PFSK-1 (cell line): ENCODE measurements at regions not wholly inside any gene's neighbourhood (a gene's known extent, or its start where the extent isn't known, plus 50 kb on each side); places are given as distances from the start of the nearest gene placed in this dataset.

ENCODE experiments used
- FOXP2 ChIP-seq: optimal IDR thresholded peaks from 2 replicates; pipeline ENCODE3; 2011; ENCODE audit warnings: borderline replicate concordance, control low read depth, inconsistent platforms; ENCODE audit not compliant: insufficient read depth; ENCODE audit errors: extremely low read length, extremely low read depth
- POLR2AphosphoS5 ChIP-seq: IDR thresholded peaks from 2 replicates; pipeline ENCODE4 v1.6.1; 2012; ENCODE audit warnings: low read depth, mild to moderate bottlenecking, control low read depth, low read length, moderate library complexity
- SIN3A ChIP-seq: IDR thresholded peaks from 2 replicates; pipeline ENCODE4 v1.6.1; 2012; ENCODE audit warnings: mild to moderate bottlenecking, low read length, moderate library complexity, borderline replicate concordance; ENCODE audit not compliant: insufficient read depth
- TAF1 ChIP-seq: IDR thresholded peaks from 2 replicates; pipeline ENCODE4 v1.6.1; 2012; ENCODE audit warnings: low read length, control low read depth, borderline replicate concordance; ENCODE audit not compliant: insufficient read depth
- TF ChIP-seq, protein P1 (sequence below), 2 experiments: IDR thresholded peaks; 2 replicates each; pipeline versions ENCODE4 v1.6.1 to v1.8.0; 2011 to 2012; ENCODE audit warnings: low read depth in 2 of 2, low read length in 2 of 2, control low read depth in 1 of 2, inconsistent platforms in 1 of 2, mild to moderate bottlenecking in 1 of 2, moderate library complexity in 1 of 2; ENCODE audit not compliant: insufficient read depth in 1 of 2

- no peak for TF ChIP-seq FOXP2
- no peak for TF ChIP-seq TAF1
- TF ChIP-seq, protein P1, sequence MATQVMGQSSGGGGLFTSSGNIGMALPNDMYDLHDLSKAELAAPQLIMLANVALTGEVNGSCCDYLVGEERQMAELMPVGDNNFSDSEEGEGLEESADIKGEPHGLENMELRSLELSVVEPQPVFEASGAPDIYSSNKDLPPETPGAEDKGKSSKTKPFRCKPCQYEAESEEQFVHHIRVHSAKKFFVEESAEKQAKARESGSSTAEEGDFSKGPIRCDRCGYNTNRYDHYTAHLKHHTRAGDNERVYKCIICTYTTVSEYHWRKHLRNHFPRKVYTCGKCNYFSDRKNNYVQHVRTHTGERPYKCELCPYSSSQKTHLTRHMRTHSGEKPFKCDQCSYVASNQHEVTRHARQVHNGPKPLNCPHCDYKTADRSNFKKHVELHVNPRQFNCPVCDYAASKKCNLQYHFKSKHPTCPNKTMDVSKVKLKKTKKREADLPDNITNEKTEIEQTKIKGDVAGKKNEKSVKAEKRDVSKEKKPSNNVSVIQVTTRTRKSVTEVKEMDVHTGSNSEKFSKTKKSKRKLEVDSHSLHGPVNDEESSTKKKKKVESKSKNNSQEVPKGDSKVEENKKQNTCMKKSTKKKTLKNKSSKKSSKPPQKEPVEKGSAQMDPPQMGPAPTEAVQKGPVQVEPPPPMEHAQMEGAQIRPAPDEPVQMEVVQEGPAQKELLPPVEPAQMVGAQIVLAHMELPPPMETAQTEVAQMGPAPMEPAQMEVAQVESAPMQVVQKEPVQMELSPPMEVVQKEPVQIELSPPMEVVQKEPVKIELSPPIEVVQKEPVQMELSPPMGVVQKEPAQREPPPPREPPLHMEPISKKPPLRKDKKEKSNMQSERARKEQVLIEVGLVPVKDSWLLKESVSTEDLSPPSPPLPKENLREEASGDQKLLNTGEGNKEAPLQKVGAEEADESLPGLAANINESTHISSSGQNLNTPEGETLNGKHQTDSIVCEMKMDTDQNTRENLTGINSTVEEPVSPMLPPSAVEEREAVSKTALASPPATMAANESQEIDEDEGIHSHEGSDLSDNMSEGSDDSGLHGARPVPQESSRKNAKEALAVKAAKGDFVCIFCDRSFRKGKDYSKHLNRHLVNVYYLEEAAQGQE (IDR thresholded peaks at IDR 0.05; ENCODE audit: insufficient read depth in 1 of 2, low read depth in 2 of 2, low read length in 2 of 2): no peak
- no peak for TF ChIP-seq POLR2AphosphoS5
- no peak for TF ChIP-seq SIN3A
Measured at GRCh38 chr2:215751911-215752272, 261.5 kb downstream of the MREG start.

DNA sequence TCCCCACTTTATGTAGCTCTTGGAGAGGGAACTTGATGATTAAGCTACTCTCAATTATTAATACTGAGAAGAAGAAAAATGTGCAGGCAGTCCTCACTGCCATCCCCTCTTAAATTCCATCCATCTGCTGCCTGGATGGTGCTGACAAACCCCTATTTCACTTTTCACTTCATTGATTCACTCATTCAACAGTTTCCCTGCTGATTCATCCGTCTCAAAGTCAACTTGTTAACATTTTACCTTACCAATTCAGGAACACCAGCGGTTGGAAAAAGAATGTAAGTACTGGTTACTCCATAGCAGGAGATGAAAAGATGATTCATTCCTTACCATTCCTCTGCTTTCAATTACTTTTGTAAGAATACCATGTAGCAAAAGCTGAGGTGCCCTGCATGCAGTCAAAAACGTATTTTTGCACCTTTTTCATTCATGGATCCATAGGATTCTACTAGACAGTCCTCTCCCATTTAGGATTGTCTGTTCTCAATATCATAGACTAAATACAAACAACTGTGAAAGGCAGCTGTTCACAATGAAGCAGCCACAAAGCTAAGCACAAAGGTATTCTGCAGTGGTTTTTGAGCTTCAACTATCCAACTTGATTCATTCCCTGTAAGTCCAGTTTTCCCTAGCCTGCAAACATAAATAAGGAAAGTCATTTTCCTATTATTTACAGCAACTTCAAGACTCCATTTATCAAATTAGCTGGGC lies 262.0 kb downstream of the MREG start:
- TF ChIP-seq, protein P1 (IDR thresholded peaks at IDR 0.05; ENCODE audit: insufficient read depth in 1 of 2, low read depth in 2 of 2, low read length in 2 of 2): no peak
- TF ChIP-seq TAF1 (no peak), POLR2AphosphoS5 (no peak), SIN3A (no peak), FOXP2 (no peak)

GRCh38 chr2:215750763-215751162 lies 262.6 kb downstream of the MREG start:
- TF ChIP-seq POLR2AphosphoS5: no peak
- no peak for TF ChIP-seq FOXP2

DNA sequence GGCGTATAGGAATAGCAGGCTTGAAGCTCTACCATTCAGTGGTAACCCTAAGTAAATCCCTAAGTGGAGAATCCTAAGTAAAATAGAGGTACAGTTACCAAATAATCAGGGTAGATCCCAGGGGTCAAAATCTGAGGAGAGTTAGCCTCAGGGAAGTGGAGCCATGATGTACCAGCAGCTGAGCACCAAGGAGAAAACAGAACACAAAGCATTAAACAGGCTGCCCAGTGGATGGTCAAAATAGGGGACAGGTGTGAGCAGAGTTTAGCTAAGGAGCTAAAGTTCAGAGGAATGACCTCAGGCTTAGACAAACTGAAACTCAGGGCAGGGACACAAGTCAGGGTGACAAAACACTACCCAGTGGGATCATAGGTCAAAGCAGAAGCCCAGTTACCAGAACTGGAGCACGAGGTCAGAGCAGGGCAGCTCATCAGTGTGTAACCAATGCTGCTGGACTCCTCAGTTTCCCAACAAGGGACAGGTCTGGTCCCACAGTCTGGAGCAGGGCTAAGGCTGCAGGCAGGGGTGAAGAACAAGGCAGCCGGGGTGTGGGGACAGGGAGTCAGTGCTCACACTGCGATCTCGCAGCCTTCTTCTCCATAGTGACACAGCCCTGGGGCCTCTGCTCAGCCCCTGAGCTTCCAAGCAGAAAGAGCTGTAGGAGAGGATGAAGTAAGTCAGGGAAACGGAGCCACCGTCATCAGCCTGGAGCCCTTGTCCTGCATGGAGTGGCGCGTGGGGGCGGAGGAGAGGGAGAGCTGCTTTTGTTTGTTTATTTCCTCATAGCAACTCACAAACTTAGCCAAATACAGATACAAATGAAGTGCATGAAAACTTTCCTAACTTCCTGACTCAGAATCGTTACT lies 264.0 kb downstream of the MREG start:
- TF ChIP-seq TAF1: no peak

DNA sequence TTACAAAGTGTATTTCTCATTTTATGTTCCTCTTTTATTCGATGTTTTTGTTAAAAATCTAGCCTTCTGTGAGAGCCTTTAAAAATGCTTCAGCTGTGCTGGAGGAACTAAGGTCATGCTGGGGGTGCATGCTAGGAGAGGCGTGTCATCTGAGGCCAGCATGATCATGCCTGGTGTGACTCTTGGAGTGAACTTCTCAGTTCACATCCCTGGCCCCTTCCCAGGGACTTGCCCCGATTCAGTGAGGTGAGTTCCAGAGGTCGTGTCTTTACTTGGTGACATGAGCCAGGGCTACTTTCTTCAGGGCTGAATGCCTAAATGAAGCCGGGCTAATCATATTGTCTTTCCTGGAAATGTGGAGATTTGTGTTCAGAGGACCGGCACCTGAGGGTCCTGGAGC lies 264.9 kb downstream of the MREG start:
- TF ChIP-seq POLR2AphosphoS5: no peak
- TF ChIP-seq TAF1: no peak
- TF ChIP-seq, protein P1 (IDR thresholded peaks at IDR 0.05; ENCODE audit: insufficient read depth in 1 of 2, low read depth in 2 of 2, low read length in 2 of 2): no peak
- TF ChIP-seq FOXP2: no peak
- no peak for TF ChIP-seq SIN3A

DNA sequence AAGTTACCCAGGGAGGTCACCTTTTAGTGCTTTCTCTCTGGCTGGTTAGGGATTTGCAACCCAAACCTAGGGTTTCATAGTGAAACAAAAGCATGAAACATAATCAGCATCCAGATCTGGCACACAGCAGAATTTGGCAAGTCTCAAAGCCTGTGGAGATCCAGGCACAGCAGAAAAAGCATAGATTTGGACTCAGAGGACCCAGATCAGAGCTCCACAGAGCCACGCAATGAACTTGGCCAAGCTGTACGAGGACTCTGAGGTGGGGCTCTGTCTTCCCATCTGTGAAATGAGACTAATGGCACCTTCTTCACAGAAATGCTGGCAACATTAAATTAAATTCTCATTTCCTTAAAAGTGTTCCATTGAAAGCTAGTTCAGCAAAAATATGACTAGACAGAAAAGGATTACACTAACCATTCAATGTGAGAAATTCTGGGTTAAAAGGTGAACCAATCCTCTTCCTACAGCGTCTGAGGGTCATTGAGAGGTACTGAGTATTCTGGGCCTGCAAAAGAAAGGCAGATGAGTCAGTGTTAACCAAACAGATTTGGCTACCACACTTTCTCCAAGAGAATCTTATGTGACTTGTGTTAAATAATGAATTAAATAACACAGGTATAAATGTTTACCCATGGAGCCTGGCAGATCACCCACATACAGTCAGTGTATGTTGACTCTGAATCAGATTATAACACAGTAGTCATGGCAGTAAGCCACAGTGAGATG lies 266.3 kb downstream of the MREG start:
- no peak for TF ChIP-seq TAF1
- TF ChIP-seq, protein P1 (IDR thresholded peaks at IDR 0.05; ENCODE audit: insufficient read depth in 1 of 2, low read depth in 2 of 2, low read length in 2 of 2): no peak
- no peak for TF ChIP-seq FOXP2
- TF ChIP-seq SIN3A: no peak
- no peak for TF ChIP-seq POLR2AphosphoS5
